T follicular helper cell (primary cell): ENCODE measurements at regions not wholly inside any gene's neighbourhood (a gene's known extent, or its start where the extent isn't known, plus 50 kb on each side); places are given as distances from the start of the nearest gene placed in this dataset.

Experiments used
- DNase-seq: peaks from one replicate; pipeline ENCODE4 v3.0.0-alpha.2; 2020; ENCODE audit warnings: low read depth

GRCh38 chr3:124540550-124541211, 189.6 kb upstream of the UMPS start:
- no peak for DNase-seq

- DNase-seq, result no peak
Measured at GRCh38 chr3:124542214-124542869, 187.9 kb upstream of the UMPS start.

GRCh38 chr3:124545891-124546290, 184.4 kb upstream of the UMPS start:
- DNase-seq, result no peak

DNA sequence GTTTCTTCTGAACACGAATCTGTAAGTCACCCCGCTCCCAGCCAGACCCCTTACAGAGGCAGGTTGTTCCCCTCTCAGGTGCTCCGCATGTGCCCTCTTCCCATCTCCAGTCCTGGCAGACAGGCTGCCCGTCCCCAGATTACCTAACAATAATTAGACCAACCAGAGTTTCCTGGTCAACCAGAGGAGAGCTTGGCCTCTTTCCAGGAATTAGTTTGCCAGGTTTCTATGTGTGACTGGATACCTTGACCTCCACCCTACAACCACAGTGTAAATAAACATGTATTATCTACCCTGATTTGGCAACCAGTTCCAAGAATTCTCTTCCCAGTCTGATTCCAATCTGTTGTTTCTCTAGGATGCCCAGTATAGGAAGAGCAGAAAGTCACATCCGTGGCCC, 178.0 kb upstream of the UMPS start:
- no peak for DNase-seq

GRCh38 chr3:124553178-124553577, 177.1 kb upstream of the UMPS start:
- DNase-seq, result no peak

DNA sequence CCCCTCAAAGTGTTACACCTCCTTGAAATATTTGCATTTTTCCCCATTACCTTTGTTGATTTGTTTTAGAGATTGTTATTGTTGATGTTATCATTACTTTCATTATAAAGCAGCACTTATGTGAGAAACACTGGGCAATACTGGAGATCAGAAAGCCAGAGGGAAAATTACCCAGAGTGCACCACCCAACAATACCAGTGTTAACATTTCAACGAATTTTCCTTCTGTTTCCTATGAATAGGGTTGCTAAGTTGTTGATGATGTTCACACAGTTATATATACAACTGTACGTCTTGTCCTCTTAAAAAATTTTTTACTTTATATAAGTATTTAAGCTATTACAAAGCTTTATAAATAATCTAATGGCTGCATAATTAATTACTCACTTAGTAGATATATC, 173.6 kb upstream of the UMPS start:
- DNase-seq, result no peak

GRCh38 chr3:124557433-124558232, 172.6 kb upstream of the UMPS start:
- DNase-seq, result no peak

- no peak for DNase-seq
Measured at GRCh38 chr3:124558991-124559845, 171.0 kb upstream of the UMPS start.

- DNase-seq, result peak; percentile 30
Measured at GRCh38 chr3:124559846-124560574, 170.2 kb upstream of the UMPS start.

GRCh38 chr3:124560666-124561215, 169.5 kb upstream of the UMPS start:
- no peak for DNase-seq

DNA sequence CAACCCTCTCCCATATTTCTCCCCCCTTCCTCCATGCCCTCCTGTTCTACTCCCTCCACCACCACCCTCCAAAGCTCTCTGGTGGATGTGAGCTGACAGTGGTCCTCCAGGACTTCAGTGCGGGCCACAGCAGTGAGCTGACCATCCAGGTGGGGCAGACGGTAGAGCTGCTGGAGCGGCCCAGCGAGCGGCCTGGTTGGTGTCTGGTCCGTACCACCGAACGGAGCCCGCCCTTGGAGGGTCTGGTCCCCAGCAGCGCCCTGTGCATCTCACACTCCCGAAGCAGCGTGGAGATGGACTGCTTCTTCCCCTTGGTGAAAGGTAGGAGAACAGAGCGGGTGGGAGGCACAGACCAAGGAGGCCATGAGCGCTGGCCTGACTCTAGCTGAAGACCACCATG, 167.5 kb upstream of the UMPS start:
- no peak for DNase-seq

GRCh38 chr3:124563376-124563775, 166.9 kb upstream of the UMPS start:
- no peak for DNase-seq

DNA sequence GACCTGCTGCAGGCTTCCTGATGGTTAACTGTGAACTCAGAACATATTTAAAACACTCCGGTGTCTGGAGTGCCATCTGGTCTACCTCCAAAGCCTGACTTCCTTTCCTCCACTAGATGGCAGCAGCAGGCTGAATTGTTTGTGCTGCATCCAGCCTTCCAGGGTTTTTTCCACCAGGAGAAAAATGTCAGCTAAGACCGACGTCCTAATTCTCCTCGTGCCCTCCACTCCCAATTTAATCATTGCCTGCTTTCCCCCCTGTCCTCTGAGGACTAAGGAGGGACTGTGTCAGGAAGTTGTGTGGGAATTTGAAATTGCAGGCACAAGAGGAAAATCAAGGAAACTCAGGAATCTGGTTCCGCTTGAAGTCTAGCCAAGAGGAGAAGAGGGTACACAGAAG, 165.2 kb upstream of the UMPS start:
- peak; percentile 35 for DNase-seq

GRCh38 chr3:124565551-124565950, 164.7 kb upstream of the UMPS start:
- DNase-seq, result no peak

DNA sequence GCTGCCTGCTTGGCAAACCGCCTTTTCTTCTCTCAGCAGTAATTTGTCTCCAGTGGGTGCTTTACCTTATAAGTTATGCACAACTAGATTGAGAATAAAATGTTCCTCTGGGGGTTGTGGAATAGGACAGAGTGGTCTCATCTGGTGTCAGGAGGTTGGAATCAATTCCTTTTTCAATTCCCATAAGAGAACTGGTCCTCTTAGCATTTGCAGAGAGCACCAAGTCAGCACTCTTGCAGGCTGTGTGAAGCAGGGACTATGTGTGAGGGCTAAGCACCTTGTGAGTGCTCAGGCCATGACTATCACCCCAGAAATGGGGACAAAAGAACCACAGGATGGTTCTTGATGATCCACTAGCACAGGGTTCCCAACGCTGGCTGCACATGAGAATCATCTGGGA, 163.6 kb upstream of the UMPS start:
- no peak for DNase-seq

- DNase-seq, result no peak
Measured at GRCh38 chr3:124567179-124567578, 163.1 kb upstream of the UMPS start.

- no peak for DNase-seq
Measured at GRCh38 chr3:124569761-124570160, 160.5 kb upstream of the UMPS start.

DNA sequence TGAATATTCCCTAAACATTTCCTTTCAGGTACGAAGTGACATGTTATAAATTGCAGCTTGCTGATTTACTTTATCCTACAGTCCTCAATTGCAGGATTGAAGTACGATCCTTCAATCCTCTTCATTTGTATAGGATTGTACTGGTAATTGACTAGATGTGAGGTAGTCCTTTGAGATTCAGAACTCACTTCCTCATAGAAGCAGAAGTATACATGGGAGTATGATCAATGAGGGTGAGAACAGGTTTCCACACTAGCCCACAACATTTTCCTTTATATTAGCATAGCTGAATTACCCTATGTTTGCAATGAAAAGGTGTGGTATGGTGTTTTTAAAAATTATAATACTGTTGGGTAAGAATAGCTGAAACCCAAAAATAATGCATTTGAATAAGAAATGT, 160.0 kb upstream of the UMPS start:
- no peak for DNase-seq

GRCh38 chr3:124572851-124573405, 157.3 kb upstream of the UMPS start:
- no peak for DNase-seq

- no peak for DNase-seq
Measured at GRCh38 chr3:124574012-124574411, 156.2 kb upstream of the UMPS start.
